ENCODE measurements at regions not wholly inside any gene's neighbourhood (a gene's known extent, or its start where the extent isn't known, plus 50 kb on each side); places are given as distances from the start of the nearest gene placed in this dataset.
"Not testable (repeated sequence)": the region's sequence is repeated elsewhere in the genome, so short reads cannot be mapped to it uniquely, and the experiment has no call there.

GRCh38 chr1:186763107-186763506 is 65.6 kb upstream of the PLA2G4A start:
- no peak overlapping the region for H3K4me3 ChIP-seq (ENCODE audit: low read depth, low read length)
- DNase-seq (ENCODE audit: low read depth) (peak; percentile 71), FAIRE-seq (no peak)
- no peaks in the 10 kb centered on the region for H3K27me3 ChIP-seq (ENCODE audit: control insufficient read depth, insufficient read depth, low read length)
- no peak for TF ChIP-seq CTCF (IDR thresholded peaks at IDR 0.05; ENCODE audit: insufficient read depth, low read length, severe bottlenecking)
- H3K36me3 ChIP-seq (ENCODE audit: control insufficient read depth, insufficient read depth, low read length) = no peaks in the 10 kb centered on the region

GRCh38 chr1:186762653-186763052 is 66.1 kb upstream of the PLA2G4A start:
- no peak for TF ChIP-seq CTCF (IDR thresholded peaks at IDR 0.05; ENCODE audit: insufficient read depth, low read length, severe bottlenecking)
- no peak for FAIRE-seq
- Histone ChIP-seq H3K4me3 (ENCODE audit: low read depth, low read length) (no peak overlapping the region), H3K27me3 (ENCODE audit: control insufficient read depth, insufficient read depth, low read length) (no peaks in the 10 kb centered on the region), H3K36me3 (ENCODE audit: control insufficient read depth, insufficient read depth, low read length) (no peaks in the 10 kb centered on the region)
- peak; percentile 45 for DNase-seq (ENCODE audit: low read depth)

- no peak for TF ChIP-seq CTCF (IDR thresholded peaks at IDR 0.05; ENCODE audit: insufficient read depth, low read length, severe bottlenecking)
- no peak for DNase-seq (ENCODE audit: low read depth)
- no peak for FAIRE-seq
- H3K36me3 ChIP-seq (ENCODE audit: control insufficient read depth, insufficient read depth, low read length) = no peaks in the 10 kb centered on the region
- no peaks in the 10 kb centered on the region for H3K27me3 ChIP-seq (ENCODE audit: control insufficient read depth, insufficient read depth, low read length)
- no peak overlapping the region for H3K4me3 ChIP-seq (ENCODE audit: low read depth, low read length)
Observed at GRCh38 chr1:186761358-186761757, 67.4 kb upstream of the PLA2G4A start.

GRCh38 chr1:186760446-186760845 is 68.3 kb upstream of the PLA2G4A start:
- DNase-seq (ENCODE audit: low read depth) (no peak), FAIRE-seq (no peak)
- Histone ChIP-seq H3K4me3 (ENCODE audit: low read depth, low read length) (no peak overlapping the region), H3K27me3 (ENCODE audit: control insufficient read depth, insufficient read depth, low read length) (no peaks in the 10 kb centered on the region), H3K36me3 (ENCODE audit: control insufficient read depth, insufficient read depth, low read length) (no peaks in the 10 kb centered on the region)
- no peak for TF ChIP-seq CTCF (IDR thresholded peaks at IDR 0.05; ENCODE audit: insufficient read depth, low read length, severe bottlenecking)

- not testable (repeated sequence) for FAIRE-seq; H3K36me3 ChIP-seq (ENCODE audit: control insufficient read depth, insufficient read depth, low read length); DNase-seq (ENCODE audit: low read depth); H3K4me3 ChIP-seq (ENCODE audit: low read depth, low read length); H3K27me3 ChIP-seq (ENCODE audit: control insufficient read depth, insufficient read depth, low read length)
Observed at GRCh38 chr1:186758896-186759606, 69.7 kb upstream of the PLA2G4A start.

- no peak for TF ChIP-seq CTCF (IDR thresholded peaks at IDR 0.05; ENCODE audit: insufficient read depth, low read length, severe bottlenecking)
- DNase-seq (ENCODE audit: low read depth) (no peak), FAIRE-seq (no peak)
- H3K27me3 ChIP-seq (ENCODE audit: control insufficient read depth, insufficient read depth, low read length) = no peaks in the 10 kb centered on the region
- H3K4me3 ChIP-seq (ENCODE audit: low read depth, low read length) = no peak overlapping the region
- H3K36me3 ChIP-seq (ENCODE audit: control insufficient read depth, insufficient read depth, low read length) = no peaks in the 10 kb centered on the region
Observed at GRCh38 chr1:186757851-186758250, 70.9 kb upstream of the PLA2G4A start.

Data from bronchial epithelial cell (primary cell).